IPS DF 4.7 (cell line): ENCODE measurements at regions not wholly inside any gene's neighbourhood (a gene's known extent, or its start where the extent isn't known, plus 50 kb on each side); places are given as distances from the start of the nearest gene placed in this dataset.
"Not testable (repeated sequence)": the region's sequence is repeated elsewhere in the genome, so short reads cannot be mapped to it uniquely, and the experiment has no call there.

ENCODE experiments used
- DNase-seq: peaks from one replicate; pipeline ENCODE4 v3.0.0-alpha.2; 2013; ENCODE audit warnings: low spot score; ENCODE audit errors: extremely low read depth

GRCh38 chr6:865846-866245, 172.9 kb upstream of the EXOC2 start:
- no peak for DNase-seq

- no peak for DNase-seq
These were observed 170.9 kb upstream of the EXOC2 start for GRCh38 chr6:863831-864230.

GRCh38 chr6:863127-863526, 170.2 kb upstream of the EXOC2 start:
- DNase-seq = not testable (repeated sequence)

GRCh38 chr6:859936-860335, 167.0 kb upstream of the EXOC2 start:
- DNase-seq = no peak

- no peak for DNase-seq
These were observed 161.6 kb upstream of the EXOC2 start for GRCh38 chr6:854406-855118.

GRCh38 chr6:852216-852615, 159.3 kb upstream of the EXOC2 start:
- not testable (repeated sequence) for DNase-seq

GRCh38 chr6:849075-849506, 156.2 kb upstream of the EXOC2 start:
- DNase-seq = no peak

- DNase-seq = no peak
These were observed 152.6 kb upstream of the EXOC2 start for GRCh38 chr6:845566-845965.

GRCh38 chr6:845101-845500, 152.2 kb upstream of the EXOC2 start:
- no peak for DNase-seq

GRCh38 chr6:842141-842540, 149.2 kb upstream of the EXOC2 start:
- DNase-seq = no peak

- no peak for DNase-seq
These were observed 148.6 kb upstream of the EXOC2 start for GRCh38 chr6:841569-841968.

GRCh38 chr6:839201-839600, 146.3 kb upstream of the EXOC2 start:
- no peak for DNase-seq

GRCh38 chr6:837380-837779, 144.4 kb upstream of the EXOC2 start:
- no peak for DNase-seq

GRCh38 chr6:836276-836853, 143.4 kb upstream of the EXOC2 start:
- no peak for DNase-seq

- DNase-seq = no peak
These were observed 142.7 kb upstream of the EXOC2 start for GRCh38 chr6:835476-836160.

GRCh38 chr6:834866-835265, 141.9 kb upstream of the EXOC2 start:
- no peak for DNase-seq

- no peak for DNase-seq
These were observed 141.3 kb upstream of the EXOC2 start for GRCh38 chr6:834190-834589.

GRCh38 chr6:832804-833203, 139.9 kb upstream of the EXOC2 start:
- not testable (repeated sequence) for DNase-seq

- no peak for DNase-seq
These were observed 137.9 kb upstream of the EXOC2 start for GRCh38 chr6:830667-831327.

- peak; percentile 62 for DNase-seq
These were observed 136.7 kb upstream of the EXOC2 start for GRCh38 chr6:829656-830055.

GRCh38 chr6:827431-827830, 134.5 kb upstream of the EXOC2 start:
- DNase-seq = no peak

GRCh38 chr6:819122-819521, 126.2 kb upstream of the EXOC2 start:
- DNase-seq = no peak
